ENCODE measurements at regions not wholly inside any gene's neighbourhood (a gene's known extent, or its start where the extent isn't known, plus 50 kb on each side); places are given as distances from the start of the nearest gene placed in this dataset.

DNA sequence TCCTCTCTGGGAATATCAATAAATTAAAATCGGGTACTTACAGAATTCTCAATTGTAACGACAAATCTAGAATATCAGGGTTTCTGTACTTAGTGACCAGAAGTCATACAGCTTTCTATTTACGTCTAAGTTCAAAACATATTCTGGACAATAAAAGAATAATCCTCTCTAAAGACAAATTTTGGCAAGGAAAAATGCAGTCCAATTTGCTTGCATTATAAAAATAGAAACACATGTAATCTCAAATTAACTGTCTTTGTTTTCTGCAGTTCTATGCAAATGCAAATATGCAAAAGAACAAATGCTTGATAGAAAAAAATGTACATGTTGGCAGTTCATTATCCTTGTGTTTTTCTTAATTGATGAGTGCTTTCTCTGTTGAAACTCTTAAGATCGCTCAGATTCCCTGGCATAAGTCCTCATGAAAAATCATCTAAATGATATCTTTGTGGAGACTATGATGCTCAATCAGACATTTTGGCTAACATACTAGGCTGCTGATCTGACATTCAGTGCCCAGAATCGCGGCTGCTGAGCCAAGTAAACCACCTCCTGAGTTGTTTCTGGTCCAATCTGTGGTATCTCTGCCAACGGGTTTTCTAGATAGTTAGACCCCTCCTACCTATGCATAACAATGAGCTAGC, 990.1 kb upstream of the C9orf72 start:
- Histone ChIP-seq H3K9ac (ENCODE audit: low read length) (no peak overlapping the region), H3K4me1 (ENCODE audit: control insufficient read depth in 1 of 2, insufficient read depth in 2 of 2, low read length in 2 of 2) (no peaks in the 10 kb centered on the region), H3K36me3 (ENCODE audit: control insufficient read depth in 1 of 2, insufficient read depth in 2 of 2, low read length in 2 of 2) (no peaks in the 10 kb centered on the region), H3K27ac (ENCODE audit: low read depth, low read length) (no peak overlapping the region), H3K9me2 (ENCODE audit: insufficient read depth) (no peaks in the 10 kb centered on the region), H3K9me3 (ENCODE audit: control insufficient read depth in 1 of 2, insufficient read depth in 1 of 2, low read depth in 1 of 2, low read length in 2 of 2) (peaks cover 0 to 8% of the 10 kb centered on the region in 2 experiments; a peak in 1 of 4 replicates), H3K79me2 (ENCODE audit: insufficient read depth, low read length) (no peaks in the 10 kb centered on the region), H3K4me2 (ENCODE audit: low read length) (no peak overlapping the region), H3K27me3 (ENCODE audit: insufficient read depth, low read length) (no peaks in the 10 kb centered on the region), H4K20me1 (ENCODE audit: insufficient read depth) (no peaks in the 10 kb centered on the region), H2AFZ (ENCODE audit: low read depth, low read length, poor library complexity, severe bottlenecking) (no peak overlapping the region), H3K4me3 (replicated peaks in 1 of 2; ENCODE audit: low read depth in 1 of 2, low read length in 2 of 2) (no peak overlapping the region)
- POLR2A ChIA-PET, result no interaction called here
- CTCF ChIA-PET, result no interaction called here
- no peak for TF ChIP-seq POLR2AphosphoS5 (IDR thresholded peaks at IDR 0.05; ENCODE audit: low read depth, low read length)
- TF ChIP-seq POLR2A (IDR thresholded peaks at IDR 0.05; ENCODE audit: borderline replicate concordance, extremely low read depth, insufficient read depth, insufficient read length), result no peak
- TF ChIP-seq CEBPB (IDR thresholded peaks at IDR 0.05; ENCODE audit: low read depth), result no peak
- no peak for TF ChIP-seq EZH2phosphoT487 (IDR thresholded peaks at IDR 0.05; ENCODE audit: borderline replicate concordance)
- no peak for TF ChIP-seq FOSL1 (IDR thresholded peaks at IDR 0.05; ENCODE audit: low read depth)
- TF ChIP-seq SRF (IDR thresholded peaks at IDR 0.05; ENCODE audit: low read depth), result no peak
- TF ChIP-seq EZH2 (IDR thresholded peaks at IDR 0.05), result no peak
- TF ChIP-seq ZNF274 (IDR thresholded peaks at IDR 0.05; ENCODE audit: low read depth, low read length), result no peak
- no peak for TF ChIP-seq SP1 (IDR thresholded peaks at IDR 0.05; ENCODE audit: low read depth)
- no peak for TF ChIP-seq MAX (IDR thresholded peaks at IDR 0.05)
- TF ChIP-seq SIN3A (IDR thresholded peaks at IDR 0.05; ENCODE audit: low read depth), result no peak
- RAD21 ChIA-PET (ENCODE audit: low non-redundant PET in 1 of 2, low total read pairs in 2 of 2, uncharacterized antibody in 2 of 2, unreplicated experiment in 2 of 2), result no interaction called here
- intact Hi-C loops (cut with micrococcal nuclease), result no loop called here
- DNase-seq (ENCODE audit: low read depth, low spot score), result no peak
- ATAC-seq, result no peak
- BruUV-seq (replicated peaks), result no TSS peak

- no peaks in the 10 kb centered on the region for H3K79me2 ChIP-seq (ENCODE audit: insufficient read depth, low read length)
- ATAC-seq (no peak), DNase-seq (ENCODE audit: low read depth, low spot score) (no peak)
- ChIA-PET CTCF (no interaction called here), POLR2A (no interaction called here), RAD21 (ENCODE audit: low non-redundant PET in 1 of 2, low total read pairs in 2 of 2, uncharacterized antibody in 2 of 2, unreplicated experiment in 2 of 2) (no interaction called here)
- H3K27ac ChIP-seq (ENCODE audit: low read depth, low read length), result no peak overlapping the region
- H3K9me2 ChIP-seq (ENCODE audit: insufficient read depth), result no peaks in the 10 kb centered on the region
- no peaks in the 10 kb centered on the region for H3K36me3 ChIP-seq (ENCODE audit: control insufficient read depth in 1 of 2, insufficient read depth in 2 of 2, low read length in 2 of 2)
- no TSS peak for BruUV-seq (replicated peaks)
- H3K9me3 ChIP-seq (ENCODE audit: control insufficient read depth in 1 of 2, insufficient read depth in 1 of 2, low read depth in 1 of 2, low read length in 2 of 2), result peaks cover 0 to 4% of the 10 kb centered on the region in 2 experiments; a peak in 1 of 4 replicates
- no peak overlapping the region for H3K4me3 ChIP-seq (replicated peaks in 1 of 2; ENCODE audit: low read depth in 1 of 2, low read length in 2 of 2)
- intact Hi-C loops (cut with micrococcal nuclease), result no loop called here
- no peaks in the 10 kb centered on the region for H4K20me1 ChIP-seq (ENCODE audit: insufficient read depth)
- H2AFZ ChIP-seq (ENCODE audit: low read depth, low read length, poor library complexity, severe bottlenecking), result no peak overlapping the region
- no peak for TF ChIP-seq CEBPB (IDR thresholded peaks at IDR 0.05; ENCODE audit: low read depth)
- TF ChIP-seq YY1 (IDR thresholded peaks at IDR 0.05; ENCODE audit: extremely low read depth, insufficient replicate concordance, low read depth, low read length), result no peak
- no peaks in the 10 kb centered on the region for H3K27me3 ChIP-seq (ENCODE audit: insufficient read depth, low read length)
- H3K4me2 ChIP-seq (ENCODE audit: low read length), result no peak overlapping the region
- no peak overlapping the region for H3K9ac ChIP-seq (ENCODE audit: low read length)
- no peaks in the 10 kb centered on the region for H3K4me1 ChIP-seq (ENCODE audit: control insufficient read depth in 1 of 2, insufficient read depth in 2 of 2, low read length in 2 of 2)
Measured at GRCh38 chr9:28583832-28584231, 1010.6 kb upstream of the C9orf72 start.
